Lung (tissue), 11 donors: ENCODE measurements at regions not wholly inside any gene's neighbourhood (a gene's known extent, or its start where the extent isn't known, plus 50 kb on each side); places are given as distances from the start of the nearest gene placed in this dataset.

Experiments used
- ATAC-seq: fragments of 200-7000 bp; cut with Tn5 transposase; one replicate; pipeline ENCODE4 v1.9.1; 2020; ENCODE audit warnings: moderate number of reproducible peaks; ENCODE audit not compliant: insufficient read depth, low FRiP score
- DNase-seq, 3 donors: peaks; one replicate each; pipeline ENCODE4 v3.0.0-alpha.2; 2013 to 2017
- H3K27ac ChIP-seq, 2 donors: one replicate each; pipeline ENCODE4 v1.5.1; 2013; ENCODE audit warnings: mild to moderate bottlenecking in 2 of 2, moderate library complexity in 2 of 2, control low read depth in 1 of 2, inconsistent platforms in 1 of 2, low read depth in 1 of 2, low read length in 1 of 2
- H3K27me3 ChIP-seq, 3 donors: one replicate each; pipeline ENCODE4 v1.5.1; 2013; ENCODE audit warnings: low read length in 2 of 3; ENCODE audit not compliant: control insufficient read depth in 3 of 3, insufficient read depth in 3 of 3
- H3K36me3 ChIP-seq, 4 donors: one replicate each; pipeline ENCODE4 v1.5.1; 2013; ENCODE audit warnings: low read length in 4 of 4, mild to moderate bottlenecking in 1 of 4, moderate library complexity in 1 of 4; ENCODE audit not compliant: control insufficient read depth in 4 of 4, insufficient read depth in 4 of 4
- H3K4me1 ChIP-seq, 5 donors: one replicate each; pipeline ENCODE4 v1.5.1; 2013; ENCODE audit warnings: low read length in 5 of 5, mild to moderate bottlenecking in 2 of 5, moderate library complexity in 1 of 5; ENCODE audit not compliant: control insufficient read depth in 5 of 5, insufficient read depth in 5 of 5
- H3K4me3 ChIP-seq: one replicate; pipeline ENCODE4 v1.5.1; 2013; ENCODE audit warnings: mild to moderate bottlenecking, control low read depth, moderate library complexity
- H3K9ac ChIP-seq, 2 donors: one replicate each; pipeline ENCODE4 v1.5.1; 2013; ENCODE audit warnings: low read length in 2 of 2, control low read depth in 1 of 2; ENCODE audit not compliant: insufficient read depth in 1 of 2
- H3K9me3 ChIP-seq, 4 donors: one replicate each; pipeline ENCODE4 v1.5.1; 2013; ENCODE audit warnings: low read length in 3 of 4, mild to moderate bottlenecking in 1 of 4, moderate library complexity in 1 of 4; ENCODE audit not compliant: control insufficient read depth in 4 of 4, insufficient read depth in 3 of 4
- CTCF ChIP-seq: IDR thresholded peaks from 2 replicates; pipeline ENCODE4 v1.5.1; 2012; ENCODE audit warnings: mild to moderate bottlenecking; ENCODE audit errors: control extremely low read depth, extremely low read depth
- WGBS, 2 donors: extraction: QIAGEN DNeasy Blood & Tissue Kit; methylation state at CpG; one replicate each; pipeline ENCODE4 v1.1.7; 2013; 5-methylcytosine and 5-hydroxymethylcytosine counted together
- donor health status: control.
- donor health status: control.
- donor health status: Bipolar disorder and iron deficiency.
- donor health status: healthy.
- donor health status: DM: yes; HTN: yes; CAD: no.

- WGBS, 2 donors = 71 to 74% methylated on average over 1 of the region's 1 CpG
Observed at GRCh38 chr10:126776168-126776567, 105.7 kb upstream of the C10orf90 start.

GRCh38 chr10:126777714-126778113 lies 107.2 kb upstream of the C10orf90 start:
- H3K9me3 ChIP-seq = peaks cover 0 to 3% (median 0%) of the 10 kb centered on the region in 4 donors
- no peaks in the 10 kb centered on the region for H3K4me1 ChIP-seq
- H3K27ac ChIP-seq = no peak overlapping the region
- no peak overlapping the region for H3K4me3 ChIP-seq
- TF ChIP-seq CTCF = no peak
- H3K27me3 ChIP-seq = no peaks in the 10 kb centered on the region
- ATAC-seq (no peak), DNase-seq (no peak)
- whole genome bisulfite sequencing, 2 donors = 73 to 76% methylated on average over 10 of the region's 10 CpGs
- no peak overlapping the region for H3K9ac ChIP-seq
- no peaks in the 10 kb centered on the region for H3K36me3 ChIP-seq

More at GRCh38 chr10:126776168-126776567, 105.7 kb upstream of the C10orf90 start:
- H3K4me3 ChIP-seq = no peak overlapping the region
- no peak overlapping the region for H3K27ac ChIP-seq
- no peak for TF ChIP-seq CTCF
- H3K9me3 ChIP-seq = peaks cover 0 to 3% (median 0%) of the 10 kb centered on the region in 4 donors
- H3K9ac ChIP-seq = no peak overlapping the region
- no peaks in the 10 kb centered on the region for H3K4me1 ChIP-seq
- no peak for ATAC-seq
- H3K27me3 ChIP-seq = no peaks in the 10 kb centered on the region
- DNase-seq = no peak
- H3K36me3 ChIP-seq = no peaks in the 10 kb centered on the region

GRCh38 chr10:126781450-126782216 lies 111.1 kb upstream of the C10orf90 start:
- H3K9me3 ChIP-seq = no peaks in the 10 kb centered on the region
- TF ChIP-seq CTCF = no peak
- DNase-seq = no peak
- H3K9ac ChIP-seq = no peak overlapping the region
- no peaks in the 10 kb centered on the region for H3K4me1 ChIP-seq
- no peak overlapping the region for H3K4me3 ChIP-seq
- H3K36me3 ChIP-seq = no peaks in the 10 kb centered on the region
- no peak for ATAC-seq
- no peak overlapping the region for H3K27ac ChIP-seq
- WGBS, 2 donors = 33 to 61% methylated on average over 3 of the region's 3 CpGs
- no peaks in the 10 kb centered on the region for H3K27me3 ChIP-seq
